Left ventricle myocardium inferior (tissue), 1 donor: ENCODE measurements at regions not wholly inside any gene's neighbourhood (a gene's known extent, or its start where the extent isn't known, plus 50 kb on each side); places are given as distances from the start of the nearest gene placed in this dataset.

Experiments used
- DNase-seq: peaks from one replicate; pipeline ENCODE4 v3.0.0-alpha.2; 2020
- H3K27ac ChIP-seq: fragments of 200-600 bp; replicated peaks from 2 replicates; pipeline ENCODE4 v1.8.0; 2021
- H3K27me3 ChIP-seq: fragments of 200-600 bp; 2 replicates; pipeline ENCODE4 v1.8.0; 2021; ENCODE audit warnings: low read depth
- H3K36me3 ChIP-seq: fragments of 200-600 bp; 2 replicates; pipeline ENCODE4 v1.8.0; 2021
- H3K4me1 ChIP-seq: fragments of 200-600 bp; 2 replicates; pipeline ENCODE4 v1.8.0; 2021
- H3K4me3 ChIP-seq: fragments of 200-600 bp; 2 replicates; pipeline ENCODE4 v1.8.0; 2021; ENCODE audit warnings: mild to moderate bottlenecking, moderate library complexity
- H3K9me3 ChIP-seq: fragments of 200-600 bp; replicated peaks from 2 replicates; pipeline ENCODE4 v1.8.0; 2021
- CTCF ChIP-seq: fragments of 200-600 bp; IDR thresholded peaks from 2 replicates; pipeline ENCODE4 v1.8.0; 2021; ENCODE audit warnings: antibody characterized with exemption, mild to moderate bottlenecking, borderline replicate concordance
- intact Hi-C: fragments of 100-400 bp; cut with micrococcal nuclease; formaldehyde crosslinking; loops from one replicate; pipeline ENCODE4 v1.11.0; 2022
- donor health status: DM: no; HTN: yes; CAD: no; lungs with severe emphysema.

DNA sequence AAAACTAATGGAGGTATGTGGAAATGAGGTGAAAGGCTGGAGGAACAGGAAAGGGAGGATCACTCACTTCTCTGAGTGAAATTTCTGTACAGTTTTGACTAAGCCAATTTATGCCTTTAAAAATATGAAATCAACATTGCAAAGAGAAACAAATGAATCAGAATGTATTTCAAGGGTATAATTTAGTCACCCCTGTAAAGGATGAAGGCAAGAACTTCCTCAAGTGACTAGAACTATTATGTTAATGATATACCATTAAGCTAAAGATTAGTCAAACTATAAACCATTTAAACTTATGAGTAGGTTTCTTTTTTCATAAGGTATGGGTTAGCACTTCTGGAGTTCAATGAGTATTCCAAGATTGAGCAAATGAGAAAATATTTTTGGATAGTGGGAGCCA, 184.5 kb upstream of the CHORDC1 start:
- DNase-seq: no peak
- intact Hi-C loops: no loop called here
- no peaks in the 10 kb centered on the region for H3K4me1 ChIP-seq
- H3K36me3 ChIP-seq: no peaks in the 10 kb centered on the region
- no peaks in the 10 kb centered on the region for H3K9me3 ChIP-seq
- no peaks in the 10 kb centered on the region for H3K27me3 ChIP-seq
- TF ChIP-seq CTCF: no peak
- no peak overlapping the region for H3K4me3 ChIP-seq
- H3K27ac ChIP-seq: no peak overlapping the region

GRCh38 chr11:90392692-90393091, 169.8 kb upstream of the CHORDC1 start:
- Histone ChIP-seq H3K27me3 (no peaks in the 10 kb centered on the region), H3K36me3 (no peaks in the 10 kb centered on the region)

DNA sequence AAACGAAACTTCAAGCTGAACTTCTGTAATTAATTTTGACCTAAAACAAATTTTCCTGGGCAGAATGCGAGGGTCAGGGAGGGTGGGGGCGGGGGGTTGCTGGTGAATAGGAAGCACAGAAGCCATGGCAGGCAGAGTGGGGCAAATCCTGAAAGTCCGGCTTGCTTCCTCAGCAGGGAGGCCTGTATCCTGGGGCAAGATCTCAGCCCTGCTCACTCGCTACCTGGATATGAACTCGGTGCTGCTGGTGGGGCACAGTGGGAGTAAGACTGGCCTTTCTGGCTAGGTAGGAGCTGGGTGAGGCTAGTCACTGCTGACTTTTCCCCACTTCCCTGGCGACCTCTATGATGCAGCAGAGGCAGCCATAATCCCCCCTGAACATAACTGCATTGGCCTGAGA, 168.9 kb upstream of the CHORDC1 start:
- Histone ChIP-seq H3K9me3 (no peaks in the 10 kb centered on the region), H3K27me3 (no peaks in the 10 kb centered on the region), H3K36me3 (no peaks in the 10 kb centered on the region), H3K27ac (no peak overlapping the region), H3K4me1 (no peaks in the 10 kb centered on the region), H3K4me3 (no peak overlapping the region)
- intact Hi-C loops: no loop called here
- DNase-seq: no peak
- TF ChIP-seq CTCF: no peak

More at GRCh38 chr11:90392692-90393091, 169.8 kb upstream of the CHORDC1 start:
- no peak for DNase-seq
- Histone ChIP-seq H3K4me1 (no peaks in the 10 kb centered on the region), H3K9me3 (no peaks in the 10 kb centered on the region), H3K27ac (no peak overlapping the region), H3K4me3 (no peak overlapping the region)
- peak; percentile 12 for TF ChIP-seq CTCF
- intact Hi-C loops: no loop called here

- no peak overlapping the region for H3K27ac ChIP-seq
- no peaks in the 10 kb centered on the region for H3K9me3 ChIP-seq
- H3K36me3 ChIP-seq: no peaks in the 10 kb centered on the region
- no peaks in the 10 kb centered on the region for H3K4me1 ChIP-seq
- H3K4me3 ChIP-seq: no peak overlapping the region
- intact Hi-C loops: no loop called here
- no peak for DNase-seq
- TF ChIP-seq CTCF: no peak
- no peaks in the 10 kb centered on the region for H3K27me3 ChIP-seq
Observed at GRCh38 chr11:90380206-90380605, 157.4 kb upstream of the CHORDC1 start.

- no peak overlapping the region for H3K27ac ChIP-seq
- no peak overlapping the region for H3K4me3 ChIP-seq
Observed at GRCh38 chr11:90373971-90374370, 151.1 kb upstream of the CHORDC1 start.

More at GRCh38 chr11:90373971-90374370, 151.1 kb upstream of the CHORDC1 start:
- Histone ChIP-seq H3K27me3 (no peaks in the 10 kb centered on the region), H3K4me1 (no peaks in the 10 kb centered on the region), H3K9me3 (no peaks in the 10 kb centered on the region), H3K36me3 (no peaks in the 10 kb centered on the region)
- no peak for TF ChIP-seq CTCF
- intact Hi-C loops: no loop called here
- no peak for DNase-seq
